ENCODE measurements at regions not wholly inside any gene's neighbourhood (a gene's known extent, or its start where the extent isn't known, plus 50 kb on each side); places are given as distances from the start of the nearest gene placed in this dataset.

- no peaks in the 10 kb centered on the region for H3K9me3 ChIP-seq (ENCODE audit: control insufficient read depth, insufficient read depth, low read length)
- no peak overlapping the region for H3K4me3 ChIP-seq (ENCODE audit: low read length)
- H4K20me1 ChIP-seq (ENCODE audit: control insufficient read depth, insufficient read depth, low read depth, low read length): no peaks in the 10 kb centered on the region
- H3K9me2 ChIP-seq (replicated peaks; ENCODE audit: control insufficient read depth, low read length): no peaks in the 10 kb centered on the region
- no peaks in the 10 kb centered on the region for H3K27me3 ChIP-seq (ENCODE audit: control insufficient read depth, low read length)
- no peak overlapping the region for H3K27ac ChIP-seq (ENCODE audit: low read depth, low read length)
- H3F3A ChIP-seq (ENCODE audit: control insufficient read depth, insufficient read depth): no peaks in the 10 kb centered on the region
- no peaks in the 10 kb centered on the region for H3K79me2 ChIP-seq (ENCODE audit: control insufficient read depth, low read length)
- H3K36me3 ChIP-seq (ENCODE audit: control insufficient read depth, low read length): no peaks in the 10 kb centered on the region
- no peak overlapping the region for H3K4me2 ChIP-seq (ENCODE audit: low read length)
- H3K4me1 ChIP-seq (ENCODE audit: control insufficient read depth, low read length): no peaks in the 10 kb centered on the region
- no peak for TF ChIP-seq EZH2phosphoT487 (IDR thresholded peaks at IDR 0.05; ENCODE audit: borderline replicate concordance, low read length)
- TF ChIP-seq, protein P1, sequence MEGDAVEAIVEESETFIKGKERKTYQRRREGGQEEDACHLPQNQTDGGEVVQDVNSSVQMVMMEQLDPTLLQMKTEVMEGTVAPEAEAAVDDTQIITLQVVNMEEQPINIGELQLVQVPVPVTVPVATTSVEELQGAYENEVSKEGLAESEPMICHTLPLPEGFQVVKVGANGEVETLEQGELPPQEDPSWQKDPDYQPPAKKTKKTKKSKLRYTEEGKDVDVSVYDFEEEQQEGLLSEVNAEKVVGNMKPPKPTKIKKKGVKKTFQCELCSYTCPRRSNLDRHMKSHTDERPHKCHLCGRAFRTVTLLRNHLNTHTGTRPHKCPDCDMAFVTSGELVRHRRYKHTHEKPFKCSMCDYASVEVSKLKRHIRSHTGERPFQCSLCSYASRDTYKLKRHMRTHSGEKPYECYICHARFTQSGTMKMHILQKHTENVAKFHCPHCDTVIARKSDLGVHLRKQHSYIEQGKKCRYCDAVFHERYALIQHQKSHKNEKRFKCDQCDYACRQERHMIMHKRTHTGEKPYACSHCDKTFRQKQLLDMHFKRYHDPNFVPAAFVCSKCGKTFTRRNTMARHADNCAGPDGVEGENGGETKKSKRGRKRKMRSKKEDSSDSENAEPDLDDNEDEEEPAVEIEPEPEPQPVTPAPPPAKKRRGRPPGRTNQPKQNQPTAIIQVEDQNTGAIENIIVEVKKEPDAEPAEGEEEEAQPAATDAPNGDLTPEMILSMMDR (IDR thresholded peaks at IDR 0.05; ENCODE audit: low read depth, low read length, poor library complexity, severe bottlenecking): no peak
Measured at GRCh38 chr9:13487936-13488335, 208.4 kb upstream of the MPDZ start.

DNA sequence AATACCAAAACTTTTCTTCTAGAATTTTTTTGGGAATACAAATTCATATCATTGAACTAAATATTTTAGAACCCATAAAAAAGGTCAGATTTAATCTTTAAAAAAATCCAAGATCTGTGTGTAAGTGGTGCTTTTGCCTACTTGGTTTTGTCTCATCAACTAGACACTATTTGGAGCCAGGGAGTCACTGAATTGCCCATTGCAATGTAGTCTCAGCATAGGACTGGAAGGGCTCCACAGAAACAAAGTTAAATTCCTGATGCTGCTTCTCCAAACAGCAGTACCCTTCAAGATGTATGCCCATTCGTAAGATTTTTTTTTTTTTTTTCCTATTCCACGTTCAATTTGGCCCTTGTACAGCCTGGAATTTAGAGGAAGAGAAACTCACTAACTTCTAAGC is 208.0 kb upstream of the MPDZ start:
- no peaks in the 10 kb centered on the region for H3F3A ChIP-seq (ENCODE audit: control insufficient read depth, insufficient read depth)
- no peaks in the 10 kb centered on the region for H3K9me2 ChIP-seq (replicated peaks; ENCODE audit: control insufficient read depth, low read length)
- no peaks in the 10 kb centered on the region for H3K79me2 ChIP-seq (ENCODE audit: control insufficient read depth, low read length)
- no peaks in the 10 kb centered on the region for H3K9me3 ChIP-seq (ENCODE audit: control insufficient read depth, insufficient read depth, low read length)
- H3K4me1 ChIP-seq (ENCODE audit: control insufficient read depth, low read length): no peaks in the 10 kb centered on the region
- no peaks in the 10 kb centered on the region for H4K20me1 ChIP-seq (ENCODE audit: control insufficient read depth, insufficient read depth, low read depth, low read length)
- no peak overlapping the region for H3K27ac ChIP-seq (ENCODE audit: low read depth, low read length)
- H3K27me3 ChIP-seq (ENCODE audit: control insufficient read depth, low read length): no peaks in the 10 kb centered on the region
- H3K36me3 ChIP-seq (ENCODE audit: control insufficient read depth, low read length): no peaks in the 10 kb centered on the region
- no peak for TF ChIP-seq EZH2phosphoT487 (IDR thresholded peaks at IDR 0.05; ENCODE audit: borderline replicate concordance, low read length)
- TF ChIP-seq, protein P1 (IDR thresholded peaks at IDR 0.05; ENCODE audit: low read depth, low read length, poor library complexity, severe bottlenecking): no peak
- no peak overlapping the region for H3K4me2 ChIP-seq (ENCODE audit: low read length)
- no peak overlapping the region for H3K4me3 ChIP-seq (ENCODE audit: low read length)

GRCh38 chr9:13487071-13487470 is 207.6 kb upstream of the MPDZ start:
- no peak overlapping the region for H3K4me2 ChIP-seq (ENCODE audit: low read length)
- no peaks in the 10 kb centered on the region for H3K79me2 ChIP-seq (ENCODE audit: control insufficient read depth, low read length)
- H3K27me3 ChIP-seq (ENCODE audit: control insufficient read depth, low read length): no peaks in the 10 kb centered on the region
- no peaks in the 10 kb centered on the region for H3F3A ChIP-seq (ENCODE audit: control insufficient read depth, insufficient read depth)
- H3K4me3 ChIP-seq (ENCODE audit: low read length): no peak overlapping the region
- H3K9me3 ChIP-seq (ENCODE audit: control insufficient read depth, insufficient read depth, low read length): no peaks in the 10 kb centered on the region
- no peaks in the 10 kb centered on the region for H4K20me1 ChIP-seq (ENCODE audit: control insufficient read depth, insufficient read depth, low read depth, low read length)
- H3K36me3 ChIP-seq (ENCODE audit: control insufficient read depth, low read length): no peaks in the 10 kb centered on the region
- H3K27ac ChIP-seq (ENCODE audit: low read depth, low read length): no peak overlapping the region
- H3K9me2 ChIP-seq (replicated peaks; ENCODE audit: control insufficient read depth, low read length): no peaks in the 10 kb centered on the region
- no peaks in the 10 kb centered on the region for H3K4me1 ChIP-seq (ENCODE audit: control insufficient read depth, low read length)
- TF ChIP-seq, protein P1 (IDR thresholded peaks at IDR 0.05; ENCODE audit: low read depth, low read length, poor library complexity, severe bottlenecking): no peak
- TF ChIP-seq EZH2phosphoT487 (IDR thresholded peaks at IDR 0.05; ENCODE audit: borderline replicate concordance, low read length): no peak

All from DOHH2 (cell line).